IMR-90 (cell line): ENCODE measurements at regions not wholly inside any gene's neighbourhood (a gene's known extent, or its start where the extent isn't known, plus 50 kb on each side); places are given as distances from the start of the nearest gene placed in this dataset.

Experiments used
- ATAC-seq: fragments of 200-7000 bp; cut with Tn5 transposase; 2 replicates; pipeline ENCODE4 v1.9.1; 2020; ENCODE audit warnings: low read depth, mild to moderate bottlenecking, moderate library complexity
- BruUV-seq: library from RNA; stranded (reverse); fragments of 400-500 nt; replicated peaks from 2 replicates; lab custom pipeline; 2021; lab: Mats Ljungman, UMichigan
- CTCF ChIA-PET: fragments of 300-600 bp; formaldehyde crosslinking; extraction: SDS; loops from one replicate; lab custom pipeline; 2021; ENCODE audit warnings: antibody characterized with exemption; lab: Yijun Ruan, JAX
- POLR2A ChIA-PET: fragments of 300-600 bp; sonication (Branson Sonifier 250); formaldehyde crosslinking; loops from one replicate; lab custom pipeline; 2022; ENCODE audit warnings: antibody characterized with exemption; ENCODE audit not compliant: unreplicated experiment; lab: Charles Lee
- DNase-seq: peaks from one replicate; pipeline ENCODE4 v3.0.0; 2013
- H2AFZ ChIP-seq: replicated peaks from 2 replicates; pipeline ENCODE3; 2013; ENCODE audit warnings: low read length, mild to moderate bottlenecking; ENCODE audit not compliant: poor library complexity
- H2AK5ac ChIP-seq: 2 replicates; pipeline ENCODE4 v1.6.1; 2013; ENCODE audit warnings: low read depth, low read length, inconsistent platforms
- H2AK9ac ChIP-seq: replicated peaks from 2 replicates; pipeline ENCODE3; 2013; ENCODE audit warnings: mild to moderate bottlenecking, low read depth, low read length, moderate library complexity; ENCODE audit not compliant: poor library complexity
- H2BK120ac ChIP-seq: 2 replicates; pipeline ENCODE4 v1.6.1; 2013; ENCODE audit warnings: low read depth, low read length, inconsistent platforms
- H2BK15ac ChIP-seq: 3 replicates; pipeline ENCODE4 v1.6.1; 2013; ENCODE audit warnings: low read depth, low read length, inconsistent platforms
- H2BK20ac ChIP-seq: 2 replicates; pipeline ENCODE4 v1.6.1; 2013; ENCODE audit warnings: low read depth, mild to moderate bottlenecking, inconsistent platforms, low read length, moderate library complexity
- H2BK5ac ChIP-seq: 2 replicates; pipeline ENCODE4 v1.6.1; 2013; ENCODE audit warnings: mild to moderate bottlenecking, low read depth, low read length, inconsistent platforms; ENCODE audit not compliant: poor library complexity, severe bottlenecking
- H3K14ac ChIP-seq: replicated peaks from 2 replicates; pipeline ENCODE4 v1.6.1; 2013; ENCODE audit warnings: low read depth, low read length, inconsistent platforms
- H3K18ac ChIP-seq: 2 replicates; pipeline ENCODE4 v1.6.1; 2013; ENCODE audit warnings: low read depth, low read length, control low read depth
- H3K23ac ChIP-seq: 2 replicates; pipeline ENCODE4 v1.6.1; 2013; ENCODE audit warnings: low read depth, low read length, inconsistent platforms
- H3K27ac ChIP-seq: 2 replicates; pipeline ENCODE4 v1.5.1; 2013; ENCODE audit warnings: mild to moderate bottlenecking, control low read depth, low read length; ENCODE audit not compliant: insufficient read depth
- H3K27me3 ChIP-seq: 2 replicates; pipeline ENCODE4 v1.6.1; 2013; ENCODE audit warnings: low read length; ENCODE audit not compliant: control insufficient read depth, insufficient read depth
- H3K36me3 ChIP-seq: 2 replicates; pipeline ENCODE4 v1.6.1; 2013; ENCODE audit warnings: low read length, mixed read lengths; ENCODE audit not compliant: control insufficient read depth, insufficient read depth
- H3K4ac ChIP-seq: 2 replicates; pipeline ENCODE4 v1.6.1; 2013; ENCODE audit warnings: low read depth, low read length, inconsistent platforms
- H3K4me1 ChIP-seq: 2 replicates; pipeline ENCODE4 v1.6.1; 2013; ENCODE audit warnings: low read length, mixed read lengths; ENCODE audit not compliant: control insufficient read depth, insufficient read depth
- H3K4me2 ChIP-seq: 2 replicates; pipeline ENCODE4 v1.6.1; 2013; ENCODE audit warnings: low read depth, mild to moderate bottlenecking, control low read depth, low read length, moderate library complexity
- H3K4me3 ChIP-seq: 2 replicates; pipeline ENCODE4 v1.5.1; 2013; ENCODE audit warnings: low read depth, mild to moderate bottlenecking, control low read depth, low read length, moderate library complexity; ENCODE audit not compliant: insufficient read depth
- H3K56ac ChIP-seq: 2 replicates; pipeline ENCODE4 v1.6.1; 2013; ENCODE audit warnings: low read length, inconsistent platforms; ENCODE audit not compliant: insufficient read depth; ENCODE audit errors: extremely low read depth
- H3K79me1 ChIP-seq, 2 experiments: 2 replicates each; pipeline ENCODE4 v1.6.1; 2013; ENCODE audit warnings: low read length in 2 of 2, inconsistent platforms in 1 of 2, low read depth in 1 of 2
- H3K9ac ChIP-seq: 2 replicates; pipeline ENCODE4 v1.6.1; 2013; ENCODE audit warnings: low read depth, low read length, control low read depth
- H3K9me1 ChIP-seq: 2 replicates; pipeline ENCODE4 v1.6.1; 2013; ENCODE audit warnings: low read length, inconsistent platforms; ENCODE audit not compliant: insufficient read depth
- H3K9me3 ChIP-seq: 2 replicates; pipeline ENCODE4 v1.6.1; 2013; ENCODE audit warnings: low read length; ENCODE audit not compliant: control insufficient read depth, insufficient read depth
- H4K20me1 ChIP-seq: 2 replicates; pipeline ENCODE4 v1.6.1; 2013; ENCODE audit warnings: low read length, inconsistent platforms; ENCODE audit not compliant: insufficient read depth
- H4K5ac ChIP-seq: 2 replicates; pipeline ENCODE4 v1.6.1; 2013; ENCODE audit warnings: mild to moderate bottlenecking, low read depth, low read length, control low read depth
- H4K8ac ChIP-seq, 2 experiments: 2 replicates each; pipeline ENCODE4 v1.6.1; 2013; ENCODE audit warnings: low read depth in 2 of 2, low read length in 2 of 2, control low read depth in 1 of 2, inconsistent platforms in 1 of 2
- H4K91ac ChIP-seq: 2 replicates; pipeline ENCODE4 v1.6.1; 2013; ENCODE audit warnings: low read depth, low read length, inconsistent platforms; ENCODE audit not compliant: insufficient read depth
- BHLHE40 ChIP-seq: fragments of 150-350 bp; IDR thresholded peaks from 2 replicates; pipeline ENCODE4 v1.6.1; 2016; ENCODE audit warnings: mild to moderate bottlenecking, low read depth, low read length
- CTCF ChIP-seq: conservative IDR thresholded peaks from 2 replicates; pipeline ENCODE4 v1.5.1; 2012; ENCODE audit warnings: mild to moderate bottlenecking, low read depth, low read length, improper control_type of control experiment
- MAZ ChIP-seq: IDR thresholded peaks from 2 replicates; pipeline ENCODE4 v1.6.1; 2012; ENCODE audit warnings: low read depth, mild to moderate bottlenecking, low read length, improper control_type of control experiment, moderate library complexity, borderline replicate concordance
- WGBS, 2 experiments: methylation state at CpG; one replicate each; pipeline versions ENCODE4 v1.1.5 to v1.1.7; 2013; ENCODE audit warnings: missing lambda C conversion rate in 2 of 2; ENCODE audit not compliant: insufficient read length in 1 of 2; ENCODE audit errors: extremely low coverage in 2 of 2; 5-methylcytosine and 5-hydroxymethylcytosine counted together
- dilution Hi-C: fragments of 300-500 bp; cut with HindIII; formaldehyde crosslinking; loops from one replicate; pipeline ENCODE4 v1.14.3; 2018; ENCODE audit warnings: low sequenced_read_pairs; ENCODE audit not compliant: unreplicated experiment
- in situ Hi-C: fragments of 300-500 bp; cut with MboI; formaldehyde crosslinking; loops from 3 replicates; pipeline ENCODE4 v1.14.3; 2019; ENCODE audit warnings: low sequenced_read_pairs, inconsistent platforms, mixed read lengths
- intact Hi-C: fragments of 100-400 bp; cut with micrococcal nuclease; formaldehyde crosslinking; loops from 2 replicates; pipeline ENCODE4 v1.10.0; 2022

GRCh38 chr10:43997330-43997729 lies 348.6 kb upstream of the ZNF32 start:
- Histone ChIP-seq H3K4me2 (no peak overlapping the region), H4K5ac (no peak overlapping the region), H3K18ac (no peak overlapping the region), H2BK20ac (no peak overlapping the region), H4K8ac (no peak overlapping the region), H3K9ac (no peak overlapping the region), H2BK15ac (no peak overlapping the region), H3K56ac (no peak overlapping the region), H3K4me3 (no peak overlapping the region), H3K27ac (no peak overlapping the region), H4K20me1 (no peaks in the 10 kb centered on the region), H3K9me3 (peaks cover 3% of the 10 kb centered on the region), H2BK5ac (no peak overlapping the region), H3K27me3 (no peaks in the 10 kb centered on the region; the same call in 1 of the 2 replicates), H3K36me3 (no peaks in the 10 kb centered on the region), H2BK120ac (no peak overlapping the region), H3K4ac (no peak overlapping the region), H3K9me1 (peaks cover 2% of the 10 kb centered on the region; the same call in 1 of the 2 replicates), H3K79me1 (no peaks in the 10 kb centered on the region), H3K14ac (no peak overlapping the region), H4K91ac (no peak overlapping the region), H3K23ac (no peak overlapping the region), H2AK5ac (no peak overlapping the region), H2AK9ac (no peak overlapping the region), H3K4me1 (no peaks in the 10 kb centered on the region; the same call in 1 of the 2 replicates), H2AFZ (no peak overlapping the region)
- ATAC-seq: no peak
- TF ChIP-seq CTCF (no peak), MAZ (no peak), BHLHE40 (no peak)
- no TSS peak for BruUV-seq
- DNase-seq: no peak
- in situ Hi-C loops (no loop called here), dilution Hi-C loops (no loop called here), intact Hi-C loops (no loop called here)
- POLR2A ChIA-PET: no interaction called here
- CTCF ChIA-PET: no interaction called here
- 60% methylated on average over 1 of the region's 3 CpGs; no CpG with 5 or more reads in 1 of the 2 experiments for WGBS, 2 experiments
